Stimulated activated CD4-positive, alpha-beta T cell treated with anti-CD3 and anti-CD28 coated beads, Interleukin-1b, Interleukin-23, amount 100 ng/mL, for 24 hours (primary cell): ENCODE measurements at regions not wholly inside any gene's neighbourhood (a gene's known extent, or its start where the extent isn't known, plus 50 kb on each side); places are given as distances from the start of the nearest gene placed in this dataset.
"Not testable (repeated sequence)": the region's sequence is repeated elsewhere in the genome, so short reads cannot be mapped to it uniquely, and the experiment has no call there.

Experiments used
- DNase-seq, 4 experiments: peaks; one replicate each; pipeline ENCODE4 v3.0.0-alpha.2; 2020; ENCODE audit warnings: low read depth in 4 of 4, low spot score in 1 of 4

DNA sequence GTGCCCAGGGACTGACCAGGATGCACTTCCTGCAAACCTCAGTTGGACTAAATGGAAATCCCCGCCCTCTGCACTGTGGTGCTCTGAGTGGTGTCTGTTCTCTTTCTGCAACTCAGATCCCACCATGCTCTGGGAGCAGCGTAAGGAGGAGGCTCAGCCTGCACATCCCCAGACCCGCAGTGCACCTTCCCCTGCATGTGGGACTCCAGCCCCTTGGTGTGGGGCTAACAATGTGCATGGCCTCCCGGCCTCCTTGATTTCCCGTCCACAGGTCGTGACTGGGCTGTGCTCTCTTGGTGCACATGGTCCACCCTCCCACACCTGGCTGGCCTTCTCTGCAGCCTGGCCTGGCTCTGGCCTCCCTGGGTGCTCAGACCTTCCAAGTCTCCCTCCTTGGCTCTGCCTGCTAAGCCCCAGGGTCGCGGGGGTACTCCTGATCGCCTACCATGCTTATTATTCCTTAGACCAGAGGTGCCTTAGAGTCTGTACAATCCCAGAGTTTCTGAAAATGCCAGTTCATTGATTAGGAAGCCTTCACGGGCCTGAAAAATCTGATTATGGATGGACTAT, 397.5 kb downstream of the IRX2 start:
- no peak for DNase-seq

DNA sequence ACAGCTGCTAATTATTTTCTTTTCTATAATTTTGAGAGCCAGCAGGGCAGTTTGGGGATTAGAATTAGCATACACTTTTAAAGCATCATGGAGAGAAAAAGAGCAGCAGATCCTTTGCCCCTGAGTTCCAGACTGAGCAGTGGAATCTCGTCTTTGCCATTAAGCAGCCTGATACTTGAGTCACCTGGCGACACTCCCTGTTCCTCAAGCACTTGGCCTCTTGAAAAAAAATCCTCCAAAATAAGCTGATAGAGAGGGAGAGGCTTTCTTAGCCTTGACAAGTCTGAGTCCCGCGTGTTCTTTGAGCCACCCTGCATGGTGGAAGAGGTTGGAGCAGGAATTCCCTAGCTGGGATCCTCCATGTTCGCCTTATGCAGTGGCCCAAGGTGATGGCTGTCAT, 398.3 kb downstream of the IRX2 start:
- DNase-seq: no peak

DNA sequence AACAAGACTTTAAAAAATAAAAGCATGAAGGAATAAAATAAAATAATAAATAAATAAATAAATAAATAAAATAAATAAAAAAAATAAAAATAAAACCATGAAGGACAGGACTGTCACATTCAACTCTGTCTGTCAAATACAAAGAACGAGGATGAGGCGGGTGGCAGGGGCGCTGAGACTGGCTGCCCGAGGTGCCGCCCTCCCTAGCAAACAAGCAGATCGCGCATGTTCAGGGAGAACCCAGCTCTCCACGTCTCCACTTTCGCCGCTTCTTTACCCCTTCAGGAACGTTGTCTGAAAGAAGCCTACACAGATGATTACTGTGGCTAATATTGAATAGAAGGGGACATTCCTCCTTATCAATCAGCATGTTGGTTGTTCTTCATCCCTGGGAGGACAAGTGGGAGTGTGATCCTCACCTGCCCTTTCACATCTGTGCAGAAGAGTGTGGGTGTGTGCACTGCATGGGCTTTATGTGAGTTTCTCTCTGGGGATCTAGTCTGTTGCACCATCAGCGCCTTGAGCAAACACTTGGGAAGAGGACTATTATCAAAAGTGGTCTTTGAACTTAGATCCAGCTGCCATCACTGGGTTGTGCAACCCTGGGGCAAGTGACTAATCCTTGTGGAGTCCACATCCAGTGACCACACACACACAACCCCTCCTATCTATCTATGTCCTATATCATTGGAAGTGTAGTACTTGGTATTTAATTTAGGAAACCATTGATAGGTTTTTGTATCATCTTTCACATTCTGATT, 399.2 kb downstream of the IRX2 start:
- DNase-seq: no peak

- not testable (repeated sequence) for DNase-seq
Observed at GRCh38 chr5:2349768-2350167, 401.7 kb downstream of the IRX2 start.

DNA sequence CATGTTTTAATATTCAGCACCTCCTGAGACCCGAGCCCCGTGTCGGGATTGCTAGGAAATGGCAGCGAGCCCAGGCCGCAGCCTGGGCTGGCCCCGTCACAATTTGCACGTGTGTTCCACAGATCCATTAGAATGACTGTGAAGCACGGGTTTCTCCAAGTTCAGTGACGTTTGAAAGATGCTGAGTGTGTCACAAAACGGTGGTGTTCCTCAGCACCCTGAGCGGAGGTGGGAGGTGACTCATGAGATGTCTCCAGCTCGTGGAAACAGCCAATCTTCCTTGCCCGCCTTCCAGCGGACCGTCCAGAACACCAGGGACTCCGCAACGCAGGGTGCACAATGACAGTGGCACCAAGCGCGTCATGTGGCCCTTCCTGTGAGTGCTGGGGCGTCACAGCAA, 412.8 kb downstream of the IRX2 start:
- no peak for DNase-seq

- DNase-seq: no peak
Observed at GRCh38 chr5:2335733-2336515, 415.6 kb downstream of the IRX2 start.

DNA sequence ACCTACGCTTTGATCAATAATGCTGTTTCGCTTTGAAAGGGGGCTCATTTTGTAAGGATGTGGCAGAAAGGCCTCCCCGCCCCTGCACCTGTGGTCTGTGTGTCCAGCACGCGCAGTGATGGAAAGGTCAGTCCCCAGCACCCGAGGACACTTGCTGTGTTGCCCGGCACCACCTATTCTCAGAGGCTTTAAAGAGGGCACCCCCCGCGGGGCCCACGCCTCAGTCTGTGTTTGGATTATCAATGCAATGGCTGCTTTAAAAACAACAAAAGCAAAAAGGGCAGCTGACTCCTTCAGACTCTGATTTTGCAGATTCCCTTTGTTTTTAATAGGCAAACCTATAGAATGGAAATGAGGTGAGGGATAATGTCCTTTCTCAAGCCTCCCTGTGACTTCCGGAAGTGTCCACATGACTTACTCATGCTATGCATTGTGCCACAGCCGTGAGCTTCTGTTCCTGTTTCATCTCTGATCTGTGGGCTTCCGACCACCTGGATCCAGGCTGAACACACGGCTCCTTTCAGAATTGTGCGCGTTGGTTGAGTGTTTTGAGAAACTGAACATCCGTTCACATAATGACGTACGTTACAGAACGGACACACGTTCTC, 416.2 kb downstream of the IRX2 start:
- no peak for DNase-seq

DNA sequence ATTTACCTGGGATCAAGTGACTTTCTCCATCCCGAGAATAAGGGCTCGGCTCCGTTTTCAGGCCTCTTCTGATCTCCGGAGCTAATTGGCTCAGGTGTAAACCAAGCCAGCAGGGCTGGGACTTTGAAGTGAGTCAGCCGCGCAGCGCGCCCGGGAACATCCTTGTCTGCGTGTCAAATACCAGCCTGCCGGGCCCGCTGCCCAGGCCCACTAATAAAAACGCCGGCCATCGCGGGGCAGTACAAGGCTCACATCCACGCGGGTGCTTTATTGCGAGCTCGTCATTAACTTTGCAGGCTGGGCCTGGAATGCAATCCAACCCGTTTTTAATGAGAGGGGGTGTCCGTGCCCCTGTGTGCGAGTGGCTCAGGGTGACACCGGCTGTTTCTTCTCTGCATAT, 416.8 kb downstream of the IRX2 start:
- no peak for DNase-seq

- DNase-seq: no peak
Observed at GRCh38 chr5:2333291-2333690, 418.2 kb downstream of the IRX2 start.

- DNase-seq: no peak
Observed at GRCh38 chr5:2332521-2332920, 419.0 kb downstream of the IRX2 start.

GRCh38 chr5:2330325-2331130, 420.9 kb downstream of the IRX2 start:
- no peak for DNase-seq

- no peak for DNase-seq
Observed at GRCh38 chr5:2329741-2330140, 421.7 kb downstream of the IRX2 start.

DNA sequence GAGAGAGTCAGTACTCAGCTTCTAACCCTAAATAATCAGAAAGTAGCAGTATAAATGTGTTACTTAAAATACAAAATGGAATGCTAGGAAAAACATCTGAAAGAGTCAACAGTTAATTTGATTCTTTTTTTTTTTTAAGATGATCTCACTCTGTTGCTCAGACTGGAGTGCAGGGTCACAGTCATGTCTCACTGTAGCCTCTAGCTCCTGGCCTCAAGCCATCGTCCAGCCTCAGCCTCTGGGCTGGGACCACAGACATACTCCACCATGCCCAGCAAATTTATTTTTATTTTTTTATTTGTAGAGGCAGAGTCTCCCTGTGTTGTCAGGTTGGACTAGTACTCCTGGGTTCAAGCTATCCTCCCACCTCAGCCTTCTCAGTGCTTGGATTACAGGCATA, 424.9 kb downstream of the IRX2 start:
- DNase-seq: no peak

DNA sequence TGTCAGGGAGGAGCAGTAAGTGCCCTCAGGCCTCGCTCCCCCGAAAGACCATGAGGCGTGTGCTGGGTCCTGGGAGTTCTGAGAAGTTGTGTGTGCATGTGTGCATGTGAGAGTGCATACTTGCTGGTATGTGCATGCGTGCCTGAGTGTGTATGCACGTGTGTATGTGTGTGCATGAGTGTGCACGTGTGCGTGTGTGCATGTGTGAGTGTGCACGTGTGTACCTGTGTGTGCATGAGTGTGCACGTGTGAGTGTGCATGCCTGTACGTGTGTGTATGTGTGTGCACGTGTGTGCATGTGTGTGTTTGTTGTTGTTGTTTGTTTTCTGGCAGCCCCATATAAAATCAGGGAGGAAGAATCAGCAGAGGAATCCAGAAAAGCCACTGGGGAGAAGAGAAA, 426.7 kb downstream of the IRX2 start:
- no peak for DNase-seq

DNA sequence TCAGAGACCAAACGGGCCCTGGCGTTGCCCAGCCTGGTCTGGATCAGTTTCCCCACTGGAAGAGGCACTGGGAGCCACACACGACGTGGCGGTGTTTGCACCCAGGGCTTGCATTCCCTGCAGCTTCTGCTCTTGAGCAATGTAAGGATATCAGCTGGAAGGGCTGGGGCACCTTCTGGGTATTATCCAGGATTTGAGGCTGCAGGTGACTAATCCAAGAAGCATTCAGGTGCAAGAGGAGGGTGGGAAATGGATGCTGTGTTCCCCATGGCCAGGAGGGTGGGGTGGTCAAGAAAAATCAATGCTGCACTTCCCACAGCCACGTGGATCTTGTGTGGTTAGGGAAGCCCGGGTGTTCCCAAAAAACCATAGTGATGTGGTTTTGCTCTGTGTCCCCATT, 430.9 kb downstream of the IRX2 start:
- no peak for DNase-seq

GRCh38 chr5:2317540-2317939, 433.9 kb downstream of the IRX2 start:
- DNase-seq: no peak

DNA sequence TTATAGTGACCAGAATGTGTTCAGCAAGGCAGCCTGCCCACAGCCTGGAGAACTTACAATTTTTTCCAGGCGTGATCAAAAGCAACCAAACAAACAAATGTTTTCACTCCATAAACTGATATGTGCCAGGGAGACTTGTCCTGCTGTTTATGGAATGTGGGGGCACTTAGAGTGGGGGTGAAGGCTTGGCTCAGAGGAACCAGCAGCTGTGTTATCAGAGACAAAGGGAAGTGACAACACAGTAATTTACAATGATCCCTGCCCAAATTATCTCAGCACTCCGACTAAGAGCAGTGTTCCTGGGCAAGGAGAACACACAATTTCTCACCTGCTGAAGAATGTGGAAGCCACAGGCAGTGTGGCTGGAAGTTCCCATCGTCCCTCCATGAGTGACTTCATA, 429.1 kb upstream of the IRX4 start:
- no peak for DNase-seq

GRCh38 chr5:2310946-2311345, 428.2 kb upstream of the IRX4 start:
- no peak for DNase-seq

DNA sequence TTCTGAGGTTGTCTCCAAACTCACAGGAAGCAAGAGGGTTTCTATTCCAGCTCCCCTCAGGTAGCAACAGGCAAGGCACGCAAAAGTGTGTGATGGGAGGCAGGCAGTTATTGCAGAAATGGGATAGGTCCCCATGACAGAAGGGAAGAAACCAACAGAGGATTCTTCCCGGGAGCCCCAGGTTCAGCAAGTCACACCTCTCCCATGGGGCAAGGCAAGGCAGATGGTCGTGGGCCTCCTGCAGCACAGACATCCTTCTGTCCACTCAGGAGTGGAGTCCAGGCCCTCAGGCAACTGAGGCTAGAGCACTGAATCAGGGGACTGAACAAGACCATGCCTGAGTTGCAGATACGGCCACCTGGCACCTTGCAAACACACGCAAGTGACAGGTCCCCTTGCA, 424.9 kb upstream of the IRX4 start:
- DNase-seq: no peak

GRCh38 chr5:2306711-2307110, 424.0 kb upstream of the IRX4 start:
- DNase-seq: no peak

GRCh38 chr5:2303431-2304100, 420.8 kb upstream of the IRX4 start:
- DNase-seq: no peak
